Adipocyte (in vitro differentiated cells): ENCODE measurements at regions not wholly inside any gene's neighbourhood (a gene's known extent, or its start where the extent isn't known, plus 50 kb on each side); places are given as distances from the start of the nearest gene placed in this dataset.
"Not testable (repeated sequence)": the region's sequence is repeated elsewhere in the genome, so short reads cannot be mapped to it uniquely, and the experiment has no call there.

Experiments
- DNase-seq: peaks from one replicate; pipeline ENCODE4 v3.0.0-alpha.2; 2015; ENCODE audit warnings: low read depth
- H3K27me3 ChIP-seq: replicated peaks from 2 replicates; pipeline ENCODE4 v1.7.0; 2013; ENCODE audit warnings: mild to moderate bottlenecking, low read length, moderate library complexity; ENCODE audit not compliant: control insufficient read depth, insufficient read depth
- H3K36me3 ChIP-seq: 2 replicates; pipeline ENCODE4 v1.7.0; 2013; ENCODE audit warnings: low read length, mild to moderate bottlenecking, moderate library complexity; ENCODE audit not compliant: control insufficient read depth, insufficient read depth, severe bottlenecking
- H3K4me1 ChIP-seq: 2 replicates; pipeline ENCODE4 v1.7.0; 2013; ENCODE audit warnings: mild to moderate bottlenecking, low read length, moderate library complexity; ENCODE audit not compliant: control insufficient read depth, insufficient read depth
- H3K4me3 ChIP-seq: 2 replicates; pipeline ENCODE4 v1.7.0; 2013; ENCODE audit warnings: mild to moderate bottlenecking, low read length, moderate library complexity
- H3K9ac ChIP-seq: 2 replicates; pipeline ENCODE4 v1.7.0; 2013; ENCODE audit warnings: mild to moderate bottlenecking, low read length, moderate library complexity
- H3K9me3 ChIP-seq: 2 replicates; pipeline ENCODE4 v1.7.0; 2013; ENCODE audit warnings: mild to moderate bottlenecking, low read length, moderate library complexity; ENCODE audit not compliant: control insufficient read depth

GRCh38 chr10:3958472-3958996 lies 173.5 kb upstream of the KLF6 start:
- Histone ChIP-seq H3K36me3 (no peaks in the 10 kb centered on the region), H3K4me3 (no peak overlapping the region), H3K4me1 (no peaks in the 10 kb centered on the region), H3K9me3 (no peaks in the 10 kb centered on the region), H3K9ac (no peak overlapping the region), H3K27me3 (no peaks in the 10 kb centered on the region)
- no peak for DNase-seq

- Histone ChIP-seq H3K9ac (no peak overlapping the region), H3K4me3 (no peak overlapping the region), H3K36me3 (no peaks in the 10 kb centered on the region), H3K27me3 (no peaks in the 10 kb centered on the region), H3K4me1 (no peaks in the 10 kb centered on the region), H3K9me3 (no peaks in the 10 kb centered on the region)
- DNase-seq, result no peak
Observed at GRCh38 chr10:3955955-3956617, 171.1 kb upstream of the KLF6 start.

GRCh38 chr10:3955493-3955892 lies 170.5 kb upstream of the KLF6 start:
- no peaks in the 10 kb centered on the region for H3K9me3 ChIP-seq
- no peaks in the 10 kb centered on the region for H3K27me3 ChIP-seq
- no peak overlapping the region for H3K9ac ChIP-seq
- H3K4me1 ChIP-seq, result no peaks in the 10 kb centered on the region
- H3K36me3 ChIP-seq, result no peaks in the 10 kb centered on the region
- no peak for DNase-seq
- H3K4me3 ChIP-seq, result no peak overlapping the region

- DNase-seq, result no peak
Observed at GRCh38 chr10:3954615-3955014, 169.6 kb upstream of the KLF6 start.

GRCh38 chr10:3954007-3954406 lies 169.0 kb upstream of the KLF6 start:
- H3K36me3 ChIP-seq, DNase-seq, H3K9ac ChIP-seq, H3K9me3 ChIP-seq, H3K27me3 ChIP-seq, H3K4me1 ChIP-seq, H3K4me3 ChIP-seq: not testable (repeated sequence)

More at GRCh38 chr10:3954615-3955014, 169.6 kb upstream of the KLF6 start:
- H3K9ac ChIP-seq, result no peak overlapping the region
- no peaks in the 10 kb centered on the region for H3K27me3 ChIP-seq
- no peaks in the 10 kb centered on the region for H3K9me3 ChIP-seq
- no peak overlapping the region for H3K4me3 ChIP-seq
- no peaks in the 10 kb centered on the region for H3K4me1 ChIP-seq
- H3K36me3 ChIP-seq, result no peaks in the 10 kb centered on the region

- Histone ChIP-seq H3K9ac (no peak overlapping the region), H3K9me3 (no peaks in the 10 kb centered on the region), H3K27me3 (no peaks in the 10 kb centered on the region)
Observed at GRCh38 chr10:3951993-3952392, 167.0 kb upstream of the KLF6 start.

GRCh38 chr10:3950676-3951275 lies 165.8 kb upstream of the KLF6 start:
- Histone ChIP-seq H3K36me3 (no peaks in the 10 kb centered on the region), H3K4me3 (no peak overlapping the region), H3K9me3 (no peaks in the 10 kb centered on the region), H3K27me3 (no peaks in the 10 kb centered on the region), H3K4me1 (no peaks in the 10 kb centered on the region), H3K9ac (no peak overlapping the region)
- no peak for DNase-seq

More at GRCh38 chr10:3951993-3952392, 167.0 kb upstream of the KLF6 start:
- Histone ChIP-seq H3K4me1 (no peaks in the 10 kb centered on the region), H3K36me3 (no peaks in the 10 kb centered on the region), H3K4me3 (no peak overlapping the region)
- DNase-seq, result no peak

GRCh38 chr10:3949711-3950110 lies 164.7 kb upstream of the KLF6 start:
- no peak overlapping the region for H3K9ac ChIP-seq
- DNase-seq, result no peak
- no peak overlapping the region for H3K4me3 ChIP-seq

GRCh38 chr10:3948843-3949242 lies 163.8 kb upstream of the KLF6 start:
- Histone ChIP-seq H3K4me1 (no peaks in the 10 kb centered on the region), H3K9me3 (no peaks in the 10 kb centered on the region), H3K4me3 (no peak overlapping the region), H3K27me3 (no peaks in the 10 kb centered on the region), H3K36me3 (no peaks in the 10 kb centered on the region), H3K9ac (no peak overlapping the region)
- DNase-seq, result no peak

More at GRCh38 chr10:3949711-3950110, 164.7 kb upstream of the KLF6 start:
- Histone ChIP-seq H3K36me3 (no peaks in the 10 kb centered on the region), H3K9me3 (no peaks in the 10 kb centered on the region), H3K4me1 (no peaks in the 10 kb centered on the region), H3K27me3 (no peaks in the 10 kb centered on the region)

GRCh38 chr10:3946234-3947229 lies 161.5 kb upstream of the KLF6 start:
- DNase-seq, result no peak

GRCh38 chr10:3945026-3945425 lies 160.0 kb upstream of the KLF6 start:
- Histone ChIP-seq H3K27me3 (no peaks in the 10 kb centered on the region), H3K4me1 (peaks cover 13% of the 10 kb centered on the region), H3K36me3 (no peaks in the 10 kb centered on the region), H3K9ac (no peak overlapping the region), H3K9me3 (no peaks in the 10 kb centered on the region), H3K4me3 (no peak overlapping the region)
- no peak for DNase-seq

More at GRCh38 chr10:3946234-3947229, 161.5 kb upstream of the KLF6 start:
- no peaks in the 10 kb centered on the region for H3K9me3 ChIP-seq
- H3K9ac ChIP-seq, result no peak overlapping the region
- H3K36me3 ChIP-seq, result no peaks in the 10 kb centered on the region
- H3K4me3 ChIP-seq, result no peak overlapping the region
- H3K27me3 ChIP-seq, result no peaks in the 10 kb centered on the region
- H3K4me1 ChIP-seq, result peaks cover 13% of the 10 kb centered on the region
